Thyroid gland (tissue), 4 donors: ENCODE measurements at regions not wholly inside any gene's neighbourhood (a gene's known extent, or its start where the extent isn't known, plus 50 kb on each side); places are given as distances from the start of the nearest gene placed in this dataset.
"Not testable (repeated sequence)": the region's sequence is repeated elsewhere in the genome, so short reads cannot be mapped to it uniquely, and the experiment has no call there.

ENCODE experiments used
- DNase-seq, 2 donors: peaks; one replicate each; pipeline ENCODE4 v3.0.0-alpha.2; 2019
- H3K27ac ChIP-seq, 3 donors: fragments of 200-600 bp; sonication (generic); 1 replicate in 2 of 3; 2 replicates in 1 of 3; pipeline ENCODE4 v1.5.1; 2016 to 2019; ENCODE audit warnings: mild to moderate bottlenecking in 1 of 3, moderate library complexity in 1 of 3
- H3K27me3 ChIP-seq: fragments of 200-600 bp; sonication (generic); one replicate; pipeline ENCODE4 v1.5.1; 2019
- H3K36me3 ChIP-seq, 2 donors: fragments of 200-600 bp; sonication (generic); one replicate each; pipeline ENCODE4 v1.5.1; 2016 to 2019
- H3K4me1 ChIP-seq, 2 donors: fragments of 200-600 bp; sonication (generic); one replicate each; pipeline ENCODE4 v1.5.1; 2017 to 2019
- H3K4me3 ChIP-seq, 3 donors: fragments of 200-600 bp; sonication (generic); replicated peaks in 1 of 3; 1 replicate in 2 of 3; 2 replicates in 1 of 3; pipeline ENCODE4 v1.5.1; 2016; ENCODE audit warnings: mild to moderate bottlenecking in 1 of 3
- H3K9me3 ChIP-seq: fragments of 200-600 bp; sonication (generic); one replicate; pipeline ENCODE4 v1.5.1; 2017
- POLR2A ChIP-seq, 2 donors: fragments of 450-650 bp; IDR thresholded peaks; one replicate each; pipeline ENCODE4 v1.6.1; 2017; ENCODE audit warnings: antibody characterized with exemption in 2 of 2, mild to moderate bottlenecking in 2 of 2, moderate library complexity in 1 of 2
- WGBS, 2 donors: methylation state at CpG; one replicate each; pipeline ENCODE4 v1.1.5; 2017; 5-methylcytosine and 5-hydroxymethylcytosine counted together
- intact Hi-C: fragments of 100-400 bp; cut with DNase I; formaldehyde crosslinking; loops from one replicate; pipeline ENCODE4 v1.15.1; 2023
- TF ChIP-seq, protein P1 (sequence below), 6 experiments: fragments of 200-600 bp in 3 of 6; fragments of 450-650 bp in 3 of 6; sonication (generic) in 3 of 6; IDR thresholded peaks; one replicate each; pipeline ENCODE4 v1.5.1; 2016 to 2019; ENCODE audit warnings: antibody characterized with exemption in 6 of 6, mild to moderate bottlenecking in 2 of 6, inconsistent platforms in 1 of 6, moderate library complexity in 1 of 6

DNA sequence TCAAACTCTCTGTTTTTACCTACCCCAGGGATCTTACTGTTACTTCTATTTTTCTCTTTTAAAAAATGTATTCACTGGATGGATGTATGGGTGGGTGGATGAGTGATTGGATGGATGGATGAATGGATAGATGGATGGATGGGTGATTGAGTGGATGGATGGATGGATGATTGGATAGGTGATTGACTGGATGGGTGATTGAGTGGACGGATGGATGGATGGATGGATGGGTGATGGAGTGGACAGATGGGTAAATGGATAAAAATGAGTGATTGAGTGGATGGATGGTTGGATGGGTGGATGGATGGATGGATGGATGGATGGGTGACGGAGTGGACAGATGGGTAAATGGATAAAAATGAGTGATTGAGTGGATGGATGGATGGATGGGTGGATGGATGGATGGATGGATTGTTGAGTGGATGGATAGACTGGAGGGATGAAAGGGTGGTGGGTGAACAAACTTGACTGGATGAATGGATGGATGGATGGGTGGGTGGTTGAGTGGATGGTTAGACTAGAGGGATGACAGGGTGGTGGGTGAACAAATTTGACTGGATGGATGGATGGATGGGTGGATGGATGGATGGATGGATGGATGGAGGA is 118.0 kb upstream of the ZBTB40 start:
- Histone ChIP-seq H3K9me3 (no peaks in the 10 kb centered on the region), H3K4me1 (peaks cover 16 to 19% of the 10 kb centered on the region in 2 donors), H3K36me3 (no peaks in the 10 kb centered on the region), H3K27me3 (no peaks in the 10 kb centered on the region), H3K4me3 (no peak overlapping the region), H3K27ac (peak overlapping the region in 1 of 3 donors; percentile 76)
- WGBS, 2 donors, result 91% methylated on average over 2 of the region's 2 CpGs
- no peak for TF ChIP-seq POLR2A (IDR thresholded peaks at IDR 0.05)
- TF ChIP-seq, protein P1, sequence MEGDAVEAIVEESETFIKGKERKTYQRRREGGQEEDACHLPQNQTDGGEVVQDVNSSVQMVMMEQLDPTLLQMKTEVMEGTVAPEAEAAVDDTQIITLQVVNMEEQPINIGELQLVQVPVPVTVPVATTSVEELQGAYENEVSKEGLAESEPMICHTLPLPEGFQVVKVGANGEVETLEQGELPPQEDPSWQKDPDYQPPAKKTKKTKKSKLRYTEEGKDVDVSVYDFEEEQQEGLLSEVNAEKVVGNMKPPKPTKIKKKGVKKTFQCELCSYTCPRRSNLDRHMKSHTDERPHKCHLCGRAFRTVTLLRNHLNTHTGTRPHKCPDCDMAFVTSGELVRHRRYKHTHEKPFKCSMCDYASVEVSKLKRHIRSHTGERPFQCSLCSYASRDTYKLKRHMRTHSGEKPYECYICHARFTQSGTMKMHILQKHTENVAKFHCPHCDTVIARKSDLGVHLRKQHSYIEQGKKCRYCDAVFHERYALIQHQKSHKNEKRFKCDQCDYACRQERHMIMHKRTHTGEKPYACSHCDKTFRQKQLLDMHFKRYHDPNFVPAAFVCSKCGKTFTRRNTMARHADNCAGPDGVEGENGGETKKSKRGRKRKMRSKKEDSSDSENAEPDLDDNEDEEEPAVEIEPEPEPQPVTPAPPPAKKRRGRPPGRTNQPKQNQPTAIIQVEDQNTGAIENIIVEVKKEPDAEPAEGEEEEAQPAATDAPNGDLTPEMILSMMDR (IDR thresholded peaks at IDR 0.05), result no peak
- DNase-seq, result no peak
- intact Hi-C loops, result no loop called here

DNA sequence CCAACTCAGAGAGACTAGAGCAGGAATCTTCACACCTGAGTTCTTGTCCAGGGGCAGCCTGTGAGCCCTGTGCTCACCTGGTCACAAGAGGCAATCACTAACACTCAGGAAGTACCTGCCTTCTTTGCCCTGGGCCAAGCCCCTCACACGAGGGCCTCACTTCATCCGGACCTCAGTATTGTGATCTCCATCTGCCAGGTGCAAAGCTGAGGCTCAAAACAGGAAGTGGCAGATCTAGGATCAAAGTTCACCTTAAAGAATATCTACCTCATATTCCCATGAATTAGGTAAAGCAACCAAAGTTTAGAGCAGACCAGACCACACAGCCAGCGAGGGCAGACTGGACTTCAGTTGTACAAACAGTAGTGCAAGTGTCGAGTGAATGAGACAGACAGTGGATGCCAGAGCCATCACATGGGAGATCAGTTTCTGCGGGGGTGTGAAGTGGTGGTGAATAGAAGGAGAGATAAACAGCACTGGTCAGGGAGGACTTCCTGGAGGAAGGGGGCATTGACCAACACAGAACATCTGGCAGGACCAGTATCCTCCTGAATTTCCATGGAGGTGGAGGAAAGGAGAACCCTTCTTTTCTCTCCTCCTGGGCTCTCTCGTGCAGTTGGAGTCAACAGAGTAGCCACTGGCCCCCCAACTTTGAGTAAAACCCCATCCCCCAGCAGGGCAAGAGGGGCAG is 116.6 kb upstream of the ZBTB40 start:
- intact Hi-C loops, result no loop called here
- TF ChIP-seq, protein P1 (IDR thresholded peaks at IDR 0.05), result no peak
- TF ChIP-seq POLR2A (IDR thresholded peaks at IDR 0.05), result no peak
- H3K27me3 ChIP-seq, result no peaks in the 10 kb centered on the region

DNA sequence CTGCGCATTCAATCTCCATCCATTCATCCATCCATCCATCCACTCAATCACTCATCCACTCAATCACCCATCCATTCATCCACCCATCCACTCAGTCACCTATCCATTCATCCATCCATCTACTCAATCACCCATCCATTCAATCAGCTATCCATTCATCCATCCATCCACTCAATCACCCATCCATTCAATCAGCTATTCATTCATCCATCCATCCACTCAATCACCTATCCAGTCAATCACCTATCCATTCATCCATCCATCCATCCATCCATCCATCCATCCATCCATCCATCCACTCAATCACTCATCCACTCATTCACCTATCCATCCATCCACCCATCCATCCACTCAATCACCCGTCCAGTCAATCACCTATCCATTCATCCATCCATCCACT is 115.4 kb upstream of the ZBTB40 start:
- H3K4me3 ChIP-seq, H3K9me3 ChIP-seq, DNase-seq, H3K36me3 ChIP-seq, H3K27ac ChIP-seq, H3K27me3 ChIP-seq, intact Hi-C loops: not testable (repeated sequence)
- H3K4me1 ChIP-seq, result peaks cover 15 to 16% of the 10 kb centered on the region in 2 donors
- 83 to 89% methylated on average over 2 of the region's 2 CpGs for WGBS, 2 donors

More for the DNA sequence above, 116.6 kb upstream of the ZBTB40 start:
- no peaks in the 10 kb centered on the region for H3K36me3 ChIP-seq
- H3K4me3 ChIP-seq, result no peak overlapping the region
- DNase-seq, result no peak
- no peaks in the 10 kb centered on the region for H3K9me3 ChIP-seq
- no peak overlapping the region for H3K27ac ChIP-seq
- 65 to 68% methylated on average over 6 of the region's 6 CpGs for WGBS, 2 donors
- H3K4me1 ChIP-seq, result peaks cover 15 to 16% of the 10 kb centered on the region in 2 donors

DNA sequence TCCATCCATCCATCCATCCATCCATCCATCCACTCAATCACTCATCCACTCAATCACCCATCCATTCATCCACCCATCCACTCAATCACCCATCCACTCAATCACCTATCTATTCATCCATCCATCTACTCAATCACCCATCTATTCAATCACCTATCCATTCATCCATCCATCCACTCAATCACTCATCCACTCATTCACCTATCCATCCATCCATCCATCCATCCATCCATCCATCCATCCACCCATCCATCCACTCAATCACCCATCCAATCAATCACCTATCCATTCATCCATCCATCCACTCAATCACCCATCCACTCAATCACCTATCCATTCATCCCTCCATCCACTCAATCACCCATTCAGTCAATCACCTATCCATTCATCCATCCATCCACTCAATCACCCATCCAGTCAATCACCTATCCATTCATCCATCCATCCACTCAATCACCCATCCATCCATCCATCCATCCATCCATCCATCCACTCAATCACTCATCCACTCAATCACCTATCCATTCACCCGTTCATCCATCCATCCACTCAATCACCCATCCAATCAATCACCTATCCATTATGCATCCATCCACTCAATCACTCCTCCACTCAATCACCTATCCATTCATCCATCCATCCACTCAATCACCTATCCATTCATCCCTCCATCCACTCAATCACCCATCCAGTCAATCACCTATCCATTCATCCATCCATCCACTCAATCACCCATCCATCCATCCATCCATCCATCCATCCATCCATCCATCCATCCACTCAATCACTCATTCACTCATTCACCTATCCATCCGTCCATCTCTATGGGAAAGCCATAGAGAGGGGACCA is 114.7 kb upstream of the ZBTB40 start:
- H3K27me3 ChIP-seq, H3K4me3 ChIP-seq, H3K9me3 ChIP-seq, intact Hi-C loops, DNase-seq, H3K36me3 ChIP-seq, H3K27ac ChIP-seq: not testable (repeated sequence)
- peaks cover 14 to 15% of the 10 kb centered on the region in 2 donors for H3K4me1 ChIP-seq
- WGBS, 2 donors, result 56 to 85% methylated on average over 2 of the region's 2 CpGs

DNA sequence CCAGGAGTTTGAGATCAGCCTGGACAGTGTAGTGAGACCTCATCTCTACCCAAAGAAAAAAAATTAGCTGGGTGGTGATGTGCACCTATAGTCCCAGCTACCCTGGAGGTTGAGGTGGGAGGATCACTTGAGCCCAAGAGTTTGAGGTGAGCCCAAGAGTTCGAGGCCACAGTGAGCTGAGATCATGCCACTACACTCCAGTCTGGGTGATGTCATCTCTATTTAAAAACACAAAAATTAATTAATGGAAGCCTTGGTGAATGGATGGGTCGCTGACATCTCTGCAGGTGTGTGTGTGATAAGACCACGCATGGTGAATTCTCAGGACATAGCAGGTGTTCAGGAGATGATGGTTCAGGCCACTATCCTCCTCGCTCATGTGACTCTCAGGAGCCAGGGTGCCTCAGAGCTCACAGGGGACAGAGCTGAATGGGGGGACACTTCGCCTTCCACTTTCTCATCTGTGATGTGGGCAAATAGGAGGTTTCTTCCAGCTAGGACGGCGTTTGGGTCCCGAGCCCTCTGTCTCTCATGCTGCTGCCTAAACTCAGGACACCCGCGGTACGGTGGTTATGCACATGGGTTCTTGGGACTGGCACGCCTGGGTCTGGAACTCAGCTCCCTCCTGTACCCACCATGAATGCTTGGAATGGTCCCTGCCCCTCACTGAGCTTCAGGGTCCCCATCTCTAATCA is 113.4 kb upstream of the ZBTB40 start:
- Histone ChIP-seq H3K4me1 (peaks cover 1 to 2% of the 10 kb centered on the region in 2 donors), H3K27me3 (no peaks in the 10 kb centered on the region), H3K27ac (no peak overlapping the region), H3K4me3 (no peak overlapping the region), H3K9me3 (no peaks in the 10 kb centered on the region), H3K36me3 (no peaks in the 10 kb centered on the region)
- no peak for DNase-seq
- WGBS, 2 donors, result 89 to 94% methylated on average over 8 of the region's 12 CpGs
- intact Hi-C loops, result no loop called here
- TF ChIP-seq, protein P1 (IDR thresholded peaks at IDR 0.05), result no peak
- TF ChIP-seq POLR2A (IDR thresholded peaks at IDR 0.05), result no peak
